ENCODE measurements at regions not wholly inside any gene's neighbourhood (a gene's known extent, or its start where the extent isn't known, plus 50 kb on each side); places are given as distances from the start of the nearest gene placed in this dataset.

DNA sequence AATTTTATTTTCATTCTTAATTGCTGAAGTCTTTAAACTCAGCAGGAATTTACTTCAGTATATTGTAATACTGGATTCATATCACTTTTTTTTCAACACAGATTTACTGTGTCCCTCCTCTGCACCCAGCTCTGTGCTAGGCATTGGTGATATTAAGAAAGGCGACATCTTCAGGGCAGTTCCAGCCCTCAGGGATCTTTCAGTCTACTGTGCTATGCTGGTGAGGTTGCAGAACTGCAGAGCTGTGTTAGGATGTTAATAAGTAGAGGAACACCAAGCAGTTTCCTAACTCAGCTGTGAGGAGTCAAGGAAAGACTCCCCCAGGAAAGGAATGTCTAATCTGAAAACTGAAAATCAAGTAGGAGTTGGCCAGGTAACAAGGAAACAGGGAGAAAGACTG is 158.2 kb upstream of the NPY start:
- TF ChIP-seq, protein P1, sequence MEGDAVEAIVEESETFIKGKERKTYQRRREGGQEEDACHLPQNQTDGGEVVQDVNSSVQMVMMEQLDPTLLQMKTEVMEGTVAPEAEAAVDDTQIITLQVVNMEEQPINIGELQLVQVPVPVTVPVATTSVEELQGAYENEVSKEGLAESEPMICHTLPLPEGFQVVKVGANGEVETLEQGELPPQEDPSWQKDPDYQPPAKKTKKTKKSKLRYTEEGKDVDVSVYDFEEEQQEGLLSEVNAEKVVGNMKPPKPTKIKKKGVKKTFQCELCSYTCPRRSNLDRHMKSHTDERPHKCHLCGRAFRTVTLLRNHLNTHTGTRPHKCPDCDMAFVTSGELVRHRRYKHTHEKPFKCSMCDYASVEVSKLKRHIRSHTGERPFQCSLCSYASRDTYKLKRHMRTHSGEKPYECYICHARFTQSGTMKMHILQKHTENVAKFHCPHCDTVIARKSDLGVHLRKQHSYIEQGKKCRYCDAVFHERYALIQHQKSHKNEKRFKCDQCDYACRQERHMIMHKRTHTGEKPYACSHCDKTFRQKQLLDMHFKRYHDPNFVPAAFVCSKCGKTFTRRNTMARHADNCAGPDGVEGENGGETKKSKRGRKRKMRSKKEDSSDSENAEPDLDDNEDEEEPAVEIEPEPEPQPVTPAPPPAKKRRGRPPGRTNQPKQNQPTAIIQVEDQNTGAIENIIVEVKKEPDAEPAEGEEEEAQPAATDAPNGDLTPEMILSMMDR (IDR thresholded peaks at IDR 0.05; ENCODE audit: low read depth, low read length): no peak
- no peak overlapping the region for H3K4me3 ChIP-seq (replicated peaks in 1 of 2; ENCODE audit: low read depth in 2 of 2, low read length in 2 of 2)
- DNase-seq (ENCODE audit: low read depth in 2 of 2): no peak

DNA sequence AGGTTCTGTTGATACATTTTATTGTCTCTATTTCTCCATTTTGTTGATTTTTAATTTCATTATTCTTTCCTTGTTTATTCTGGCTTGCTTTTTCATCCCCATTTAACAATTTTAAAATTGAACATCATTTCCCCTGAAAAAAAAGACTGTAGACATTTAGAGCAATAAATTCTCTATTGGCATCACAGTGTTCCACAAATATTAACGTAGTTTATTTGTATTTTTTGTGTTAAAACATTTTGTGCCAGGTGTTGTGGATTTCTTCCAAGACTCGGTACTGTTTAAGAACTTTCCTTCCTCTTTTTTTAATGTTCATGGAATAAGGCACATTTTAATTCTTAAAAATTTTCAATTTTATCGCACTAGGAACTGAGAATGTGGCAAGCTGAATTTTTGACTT is 156.1 kb upstream of the NPY start:
- no peak overlapping the region for H3K4me3 ChIP-seq (replicated peaks in 1 of 2; ENCODE audit: low read depth in 2 of 2, low read length in 2 of 2)
- no peak for DNase-seq (ENCODE audit: low read depth in 2 of 2)
- TF ChIP-seq, protein P1 (IDR thresholded peaks at IDR 0.05; ENCODE audit: low read depth, low read length): no peak

DNA sequence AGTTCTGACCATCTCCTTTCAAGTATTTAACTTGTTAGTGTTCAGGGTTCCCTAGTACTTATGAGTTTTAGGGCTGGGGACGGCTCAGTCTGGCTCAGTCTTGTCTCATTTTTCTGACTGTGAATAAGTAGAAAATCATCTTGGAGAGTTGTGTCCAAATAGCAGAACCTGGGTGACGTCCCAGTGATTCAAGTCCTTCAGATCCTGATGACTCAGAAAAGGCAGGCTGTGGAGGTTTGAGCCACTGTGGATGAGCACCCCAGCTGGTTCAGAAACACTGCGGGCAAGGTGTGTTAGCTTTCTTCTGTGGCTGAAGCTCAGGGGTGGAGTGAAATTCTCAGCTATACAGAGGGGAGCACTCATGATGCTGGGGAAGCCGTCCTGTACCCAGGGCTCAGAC is 154.4 kb upstream of the NPY start:
- H3K4me3 ChIP-seq (replicated peaks in 1 of 2; ENCODE audit: low read depth in 2 of 2, low read length in 2 of 2): no peak overlapping the region
- TF ChIP-seq, protein P1 (IDR thresholded peaks at IDR 0.05; ENCODE audit: low read depth, low read length): no peak
- DNase-seq (ENCODE audit: low read depth in 2 of 2): no peak

DNA sequence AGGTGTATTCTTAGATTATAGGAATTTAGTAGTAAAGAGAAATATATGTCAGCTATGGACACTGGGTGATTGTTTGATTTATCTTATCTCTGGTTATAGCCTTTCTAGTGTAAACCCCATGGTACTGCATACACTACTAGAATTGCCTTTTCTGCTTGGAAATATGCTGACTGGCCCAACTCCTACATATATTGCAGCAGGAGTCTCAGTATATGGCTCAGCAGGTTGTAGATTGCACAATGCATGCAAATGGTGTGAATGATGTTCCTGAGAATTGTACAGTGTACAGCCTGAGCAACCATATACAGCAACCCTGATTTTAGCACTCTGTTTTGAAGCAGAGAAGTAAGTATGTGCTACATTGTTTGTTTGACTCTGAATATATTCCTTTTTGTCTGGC is 153.4 kb upstream of the NPY start:
- TF ChIP-seq, protein P1 (IDR thresholded peaks at IDR 0.05; ENCODE audit: low read depth, low read length): no peak
- no peak overlapping the region for H3K4me3 ChIP-seq (replicated peaks in 1 of 2; ENCODE audit: low read depth in 2 of 2, low read length in 2 of 2)
- no peak for DNase-seq (ENCODE audit: low read depth in 2 of 2)

DNA sequence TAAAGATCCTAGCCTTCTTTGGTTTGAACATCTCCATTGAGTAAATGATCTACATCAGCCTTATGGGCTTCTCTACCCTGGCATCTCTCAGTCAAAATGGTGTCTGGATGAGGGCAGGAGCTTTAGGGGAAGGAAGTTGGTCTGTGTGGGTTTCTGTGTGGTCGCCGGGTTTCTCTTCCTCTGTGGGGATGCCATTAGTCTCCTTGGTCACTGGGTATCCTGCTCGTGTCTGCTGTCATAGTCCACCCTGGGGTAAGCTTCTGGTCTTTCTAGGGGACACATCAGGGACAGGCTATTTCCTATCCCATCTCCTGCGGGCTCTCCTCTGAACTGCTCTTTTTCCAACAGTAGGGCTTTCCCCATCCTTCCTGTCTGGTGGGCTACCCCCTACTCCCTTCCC is 150.3 kb upstream of the NPY start:
- no peak overlapping the region for H3K4me3 ChIP-seq (replicated peaks in 1 of 2; ENCODE audit: low read depth in 2 of 2, low read length in 2 of 2)
- no peak for DNase-seq (ENCODE audit: low read depth in 2 of 2)
- TF ChIP-seq, protein P1 (IDR thresholded peaks at IDR 0.05; ENCODE audit: low read depth, low read length): no peak

DNA sequence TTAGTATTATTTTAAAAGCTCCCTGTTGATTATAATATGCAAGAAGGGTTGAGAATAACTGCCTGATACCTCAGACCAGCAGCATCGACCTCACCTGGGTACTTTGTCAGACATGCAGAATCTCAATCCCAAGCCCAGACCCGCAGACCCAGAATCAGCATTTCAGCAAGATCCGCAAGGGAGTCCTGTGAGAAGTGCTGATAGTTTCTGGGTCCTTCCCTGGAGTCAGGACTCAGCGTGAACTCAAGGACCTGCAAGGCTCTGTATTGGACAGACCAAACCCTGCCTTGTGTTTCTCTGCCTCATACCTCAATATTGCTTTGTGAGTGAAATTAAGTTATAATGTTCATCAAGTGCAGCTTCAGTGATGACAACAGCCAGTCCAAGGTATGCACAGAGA is 149.5 kb upstream of the NPY start:
- no peak overlapping the region for H3K4me3 ChIP-seq (replicated peaks in 1 of 2; ENCODE audit: low read depth in 2 of 2, low read length in 2 of 2)
- no peak for DNase-seq (ENCODE audit: low read depth in 2 of 2)
- TF ChIP-seq, protein P1 (IDR thresholded peaks at IDR 0.05; ENCODE audit: low read depth, low read length): no peak

DNA sequence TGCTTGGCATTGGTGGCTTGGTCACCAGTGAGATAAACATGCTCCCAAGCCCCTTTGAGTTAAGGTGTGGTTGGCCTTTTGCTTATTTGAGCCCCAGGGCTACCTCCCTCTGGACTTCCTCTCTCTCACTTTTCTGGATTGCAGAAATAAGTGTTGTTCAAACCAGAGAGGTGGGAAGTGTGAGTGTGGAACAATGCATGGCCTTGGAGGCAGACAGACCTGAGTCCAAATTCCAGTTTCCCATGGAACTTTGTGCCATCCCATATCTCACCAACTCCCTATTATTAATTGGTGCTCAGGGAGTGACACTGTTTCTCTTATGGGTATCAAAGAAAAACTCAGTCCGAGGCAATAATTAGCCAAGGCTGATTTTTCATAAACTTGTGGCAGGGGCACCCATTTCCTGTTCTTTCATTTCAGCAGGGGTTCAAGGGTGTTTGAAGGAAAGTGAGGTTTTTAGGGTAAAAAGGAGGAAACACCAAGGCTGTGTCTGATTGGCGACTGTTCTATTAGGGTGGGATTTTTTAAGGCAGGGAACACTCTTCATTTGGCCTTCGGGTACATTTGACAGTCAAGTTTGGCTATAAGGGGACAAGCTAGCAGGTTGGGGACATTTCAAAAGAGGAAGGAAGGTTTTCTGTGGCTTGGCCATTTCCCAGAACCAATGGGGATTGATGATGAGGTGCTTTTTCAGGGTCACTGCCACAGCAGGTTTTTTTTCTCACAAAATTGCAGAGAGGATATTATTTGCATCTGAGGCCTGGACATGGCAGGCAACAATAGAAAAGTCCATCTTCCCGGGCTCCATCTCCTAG is 148.8 kb upstream of the NPY start:
- DNase-seq (ENCODE audit: low read depth in 2 of 2): no peak
- no peak overlapping the region for H3K4me3 ChIP-seq (replicated peaks in 1 of 2; ENCODE audit: low read depth in 2 of 2, low read length in 2 of 2)
- TF ChIP-seq, protein P1 (IDR thresholded peaks at IDR 0.05; ENCODE audit: low read depth, low read length): no peak
